Epithelial cell of esophagus (primary cell): ENCODE measurements at regions not wholly inside any gene's neighbourhood (a gene's known extent, or its start where the extent isn't known, plus 50 kb on each side); places are given as distances from the start of the nearest gene placed in this dataset.

Experiments
- DNase-seq: peaks from one replicate; pipeline ENCODE4 v3.0.0; 2010; ENCODE audit warnings: low read depth
- H3K4me3 ChIP-seq: 2 replicates; pipeline ENCODE4 v1.5.1; 2011; ENCODE audit warnings: mild to moderate bottlenecking, low read length, control low read depth
- CTCF ChIP-seq: IDR thresholded peaks from 2 replicates; pipeline ENCODE4 v1.5.1; 2011; ENCODE audit warnings: low read depth, mild to moderate bottlenecking, low read length, control low read depth, inconsistent platforms; ENCODE audit not compliant: insufficient read depth; ENCODE audit errors: missing control alignments

DNA sequence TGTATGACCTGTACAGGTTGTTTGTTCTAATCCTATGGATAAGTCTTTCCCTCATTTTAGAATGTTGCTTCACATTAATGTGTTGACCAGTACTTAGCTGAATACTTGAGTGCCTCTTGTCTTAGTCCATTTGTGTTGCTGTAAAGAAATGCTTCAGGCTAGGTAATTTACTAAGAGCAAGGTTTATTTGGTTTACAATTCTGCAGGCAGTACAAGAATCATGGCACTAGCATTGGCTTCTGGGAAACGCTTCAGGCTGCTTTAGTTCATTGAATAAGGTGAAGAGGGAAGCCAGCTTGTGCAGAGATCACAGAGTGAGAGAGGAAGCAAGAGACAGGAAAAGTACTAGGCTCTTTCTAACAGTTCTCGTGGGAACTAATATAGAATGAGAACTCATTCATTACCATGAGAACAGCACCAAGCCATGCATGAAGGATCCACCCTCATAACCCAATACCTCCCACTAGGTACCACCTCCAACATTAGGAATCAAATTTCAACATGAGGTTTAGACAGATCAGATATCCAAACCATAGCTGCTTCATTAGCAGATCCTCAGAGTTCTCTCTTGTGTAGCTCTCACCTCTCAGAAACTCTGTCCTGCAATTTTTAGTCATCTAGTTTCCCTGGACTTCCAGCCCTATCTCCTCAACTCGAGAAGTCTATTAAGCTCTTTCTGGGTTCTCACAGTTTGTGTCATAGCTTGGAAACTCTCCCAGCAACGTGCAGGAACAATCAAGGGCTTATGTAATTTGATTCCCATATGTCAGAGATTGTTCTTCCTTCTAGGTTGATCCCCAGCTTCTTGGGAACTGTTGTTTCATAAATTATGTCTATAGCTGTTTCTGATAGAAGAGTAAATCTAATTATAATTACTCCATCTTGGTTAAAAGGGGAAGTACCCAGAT lies 2082.3 kb upstream of the CELF4 start:
- H3K4me3 ChIP-seq, result no peak overlapping the region
- peak; percentile 88 for DNase-seq
- TF ChIP-seq CTCF, result no peak

GRCh38 chr18:39638224-39638623 lies 2072.6 kb upstream of the CELF4 start:
- TF ChIP-seq CTCF, result no peak
- H3K4me3 ChIP-seq, result no peak overlapping the region
- DNase-seq, result no peak

GRCh38 chr18:39636931-39637330 lies 2071.3 kb upstream of the CELF4 start:
- DNase-seq, result no peak
- no peak overlapping the region for H3K4me3 ChIP-seq
- no peak for TF ChIP-seq CTCF

GRCh38 chr18:39635966-39636365 lies 2070.4 kb upstream of the CELF4 start:
- H3K4me3 ChIP-seq, result no peak overlapping the region
- TF ChIP-seq CTCF, result no peak
- DNase-seq, result no peak

DNA sequence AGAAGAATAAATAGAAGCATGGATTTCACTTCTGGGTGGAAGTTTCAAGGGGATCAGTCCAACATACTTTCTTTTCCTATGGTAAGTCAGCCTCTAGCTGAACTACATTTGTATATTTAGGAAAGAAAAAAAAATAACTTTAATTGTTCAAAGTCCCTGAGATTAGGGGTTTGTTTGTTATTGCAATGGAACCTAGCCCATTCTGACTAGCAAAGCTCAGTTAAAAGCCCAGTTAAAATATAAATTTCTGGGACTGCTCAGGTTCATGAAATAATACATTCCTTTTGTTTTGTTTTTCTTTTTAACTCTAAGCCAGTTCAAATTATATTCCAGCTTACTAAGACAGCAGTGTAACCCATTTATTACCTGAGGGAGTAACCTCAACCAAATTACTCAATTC lies 2069.6 kb upstream of the CELF4 start:
- H3K4me3 ChIP-seq, result no peak overlapping the region
- DNase-seq, result no peak
- no peak for TF ChIP-seq CTCF

GRCh38 chr18:39627936-39628335 lies 2062.3 kb upstream of the CELF4 start:
- DNase-seq, result no peak
- TF ChIP-seq CTCF, result no peak
- no peak overlapping the region for H3K4me3 ChIP-seq

DNA sequence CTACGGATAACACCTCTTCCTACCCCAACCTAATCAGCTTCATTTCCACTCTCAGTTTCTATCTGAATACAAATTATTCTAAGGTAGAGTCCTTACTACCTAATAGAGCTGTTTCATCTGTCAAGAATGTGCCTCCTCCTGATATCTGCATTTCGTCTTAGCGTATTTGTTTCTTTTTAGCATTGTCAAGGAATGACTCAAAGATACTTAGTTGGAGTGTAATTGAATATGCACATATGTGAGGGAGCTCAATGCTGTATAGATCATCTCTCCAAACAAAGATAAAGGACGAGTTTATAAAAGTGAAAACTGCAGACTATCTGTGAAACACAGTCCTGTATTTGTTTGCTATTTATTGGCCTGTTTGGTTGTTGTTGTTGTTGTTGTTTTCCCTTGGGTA lies 2059.4 kb upstream of the CELF4 start:
- no peak overlapping the region for H3K4me3 ChIP-seq
- no peak for TF ChIP-seq CTCF
- peak; percentile 77 for DNase-seq
